ENCODE measurements at regions not wholly inside any gene's neighbourhood (a gene's known extent, or its start where the extent isn't known, plus 50 kb on each side); places are given as distances from the start of the nearest gene placed in this dataset.

- TF ChIP-seq EZH2 (IDR thresholded peaks at IDR 0.05) (no peak), POLR2AphosphoS5 (IDR thresholded peaks at IDR 0.05; ENCODE audit: borderline replicate concordance, low read depth, low read length) (no peak)
Measured at GRCh38 chr15:70264014-70264582, 166.4 kb upstream of the TLE3 start.

All from SK-N-MC (cell line).